Fibroblast of peridontal ligament (primary cell): ENCODE measurements at regions not wholly inside any gene's neighbourhood (a gene's known extent, or its start where the extent isn't known, plus 50 kb on each side); places are given as distances from the start of the nearest gene placed in this dataset.
A peak's percentile ranks its signal among the peaks of the same experiment; 100 is the strongest.
"Not testable (repeated sequence)": the region's sequence is repeated elsewhere in the genome, so short reads cannot be mapped to it uniquely, and the experiment has no call there.

Experiments used
- DNase-seq: peaks from one replicate; pipeline ENCODE4 v3.0.0-alpha.2; 2010; ENCODE audit errors: extremely low read depth

GRCh38 chr1:14259191-14259757, 339.2 kb upstream of the KAZN start:
- no peak for DNase-seq

DNA sequence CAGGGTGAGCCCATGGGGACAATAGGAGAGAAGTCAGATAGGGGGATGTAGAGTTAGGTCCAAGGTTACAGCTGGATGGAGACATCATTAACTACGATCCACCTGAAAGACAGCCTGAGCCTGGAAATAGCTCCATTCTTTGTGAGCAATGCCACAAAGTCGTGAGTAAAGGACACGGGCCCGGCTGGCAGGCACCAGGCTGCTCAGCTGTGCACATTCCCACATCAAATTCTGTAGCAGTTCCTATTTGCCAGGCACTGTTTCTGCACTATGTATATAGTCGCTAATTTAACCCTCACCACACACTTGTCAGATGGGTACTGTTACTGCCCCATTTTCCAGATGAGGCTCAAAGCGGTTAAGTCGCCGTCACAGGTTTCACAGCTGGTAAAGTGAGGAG, 338.0 kb upstream of the KAZN start:
- DNase-seq: no peak

- no peak for DNase-seq
Measured at GRCh38 chr1:14261395-14261794, 337.1 kb upstream of the KAZN start.

DNA sequence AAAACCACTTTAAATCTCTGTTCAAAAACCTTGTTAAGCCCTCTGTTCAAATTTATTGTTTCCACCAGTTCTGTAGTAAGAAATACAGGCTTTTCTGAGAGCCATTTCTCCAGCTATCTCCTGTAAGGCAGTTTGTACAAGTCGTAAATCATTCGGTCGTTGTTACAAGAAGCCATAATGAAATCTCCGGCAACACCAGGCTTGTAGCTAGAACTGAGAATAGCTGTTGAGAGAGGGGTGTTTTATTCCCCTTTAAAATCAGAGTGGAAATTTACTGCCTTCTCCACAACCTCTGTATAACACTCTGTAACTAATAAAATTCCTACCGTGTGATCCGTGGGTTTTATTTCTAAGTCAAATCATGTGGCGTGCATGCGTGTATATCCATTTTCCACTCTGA, 335.8 kb upstream of the KAZN start:
- DNase-seq: no peak

DNA sequence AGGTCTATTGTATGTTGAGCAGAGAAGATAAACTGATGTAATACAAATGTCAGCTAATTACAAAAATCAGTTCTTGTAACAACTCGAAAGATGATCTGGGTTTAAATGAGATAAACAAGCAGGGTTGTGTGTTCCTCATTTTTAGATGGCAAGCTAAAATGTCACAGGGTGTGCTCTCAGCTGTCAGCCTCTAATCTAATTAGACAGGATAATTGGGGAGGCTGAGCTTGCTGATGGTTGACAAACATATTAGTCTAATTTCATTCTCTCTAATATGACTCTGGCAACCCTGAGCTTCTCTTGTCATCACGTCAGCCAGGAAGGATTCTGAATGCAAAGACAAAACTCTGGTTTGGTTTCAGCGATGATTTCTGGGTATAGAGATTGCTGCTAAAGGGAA, 335.3 kb upstream of the KAZN start:
- DNase-seq: no peak

- no peak for DNase-seq
Measured at GRCh38 chr1:14263671-14264070, 334.8 kb upstream of the KAZN start.

DNA sequence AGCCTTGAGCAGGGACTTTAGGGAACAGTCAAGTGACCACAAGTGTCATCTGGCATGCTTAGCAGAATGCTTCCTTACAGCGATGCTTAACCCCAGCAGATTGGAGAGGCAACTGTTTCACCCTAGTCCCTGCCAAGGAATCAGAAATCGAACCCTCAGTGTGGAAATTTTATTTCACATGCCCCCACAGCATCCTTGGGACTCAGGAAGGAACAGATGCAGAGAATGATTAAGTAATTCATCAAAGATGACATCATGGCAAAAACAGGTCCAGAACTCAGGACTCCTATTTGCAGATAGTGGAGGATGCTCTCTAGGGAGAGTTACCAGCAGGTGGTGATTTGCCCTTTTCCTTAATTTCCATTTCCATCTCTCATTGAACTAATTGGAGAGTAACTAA, 333.0 kb upstream of the KAZN start:
- DNase-seq: no peak

DNA sequence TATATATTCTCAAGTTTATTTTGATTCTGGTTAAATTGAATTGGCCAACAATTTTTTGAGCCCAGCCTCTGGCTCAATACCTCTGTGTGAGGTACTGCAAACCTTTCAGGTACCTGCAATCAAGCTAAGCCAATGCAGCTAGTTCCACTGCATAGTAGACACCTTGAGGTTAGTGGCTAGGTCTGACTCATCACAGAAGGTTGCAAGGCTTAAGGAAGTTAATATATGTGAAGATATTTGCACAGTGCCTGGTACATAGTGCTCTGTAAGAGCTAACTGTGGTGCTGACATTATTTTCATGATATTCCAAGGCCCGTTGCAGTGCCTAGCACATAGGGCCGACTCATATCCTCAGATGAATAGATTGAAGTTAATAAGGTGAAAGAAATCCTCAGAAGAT, 330.5 kb upstream of the KAZN start:
- DNase-seq: no peak

- no peak for DNase-seq
Measured at GRCh38 chr1:14270821-14271220, 327.7 kb upstream of the KAZN start.

DNA sequence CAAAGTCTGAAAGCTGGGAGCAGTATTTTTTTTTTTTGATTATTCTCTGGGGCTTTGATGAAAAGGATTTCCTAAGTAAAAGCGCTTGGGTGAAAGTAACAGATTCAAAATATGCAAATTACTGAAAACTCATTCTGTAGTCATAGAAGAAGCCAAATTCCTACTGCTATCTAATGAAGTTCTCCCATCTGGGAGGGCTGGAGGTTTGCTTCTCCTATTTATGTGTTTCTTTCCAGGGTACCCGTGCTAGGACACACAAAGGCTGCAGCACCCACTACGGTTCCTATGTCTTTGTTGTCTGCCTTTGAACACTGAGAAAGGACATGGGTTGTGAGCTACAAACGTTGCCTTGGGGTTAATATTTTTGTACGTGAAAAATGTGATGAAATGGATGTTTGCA, 324.7 kb upstream of the KAZN start:
- no peak for DNase-seq

- not testable (repeated sequence) for DNase-seq
Measured at GRCh38 chr1:14279891-14280290, 318.6 kb upstream of the KAZN start.

DNA sequence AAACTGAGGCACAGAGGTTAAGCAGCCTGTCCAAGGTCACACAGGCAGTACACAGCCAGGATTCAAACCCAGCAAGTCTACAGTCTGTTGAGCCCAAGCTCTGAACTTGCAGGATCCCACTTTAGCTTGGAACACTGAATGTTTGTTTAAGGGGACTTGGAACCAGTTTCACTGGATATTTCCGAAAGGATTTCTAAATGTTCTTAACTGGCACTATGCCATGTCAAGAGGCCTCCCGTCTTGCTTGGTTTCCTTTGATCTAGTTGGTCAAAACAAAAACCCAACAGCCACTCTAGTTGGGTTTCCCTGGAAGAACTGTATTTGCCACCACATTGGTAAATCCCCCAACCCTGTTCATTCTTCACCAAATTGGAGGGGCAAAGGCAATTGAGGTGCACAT, 317.6 kb upstream of the KAZN start:
- no peak for DNase-seq

DNA sequence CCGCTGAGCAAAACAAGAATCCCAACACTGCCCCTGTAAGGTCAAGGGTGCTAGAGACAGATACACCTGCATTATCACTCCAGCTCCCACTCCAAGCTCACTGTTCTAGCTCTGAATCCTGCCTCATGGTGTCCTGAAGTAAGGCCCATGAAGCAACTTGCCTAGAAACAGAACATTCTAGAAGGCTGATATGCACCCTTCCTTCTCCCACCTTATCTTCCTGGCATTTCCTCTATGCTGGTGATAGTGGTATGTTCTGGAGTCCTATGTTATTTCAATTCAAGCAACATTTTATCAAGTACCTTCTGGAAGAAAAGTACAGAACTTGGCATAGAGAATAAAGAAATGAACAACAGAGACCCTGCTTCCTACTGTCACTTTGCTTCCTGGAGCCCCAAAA, 317.1 kb upstream of the KAZN start:
- DNase-seq: no peak

DNA sequence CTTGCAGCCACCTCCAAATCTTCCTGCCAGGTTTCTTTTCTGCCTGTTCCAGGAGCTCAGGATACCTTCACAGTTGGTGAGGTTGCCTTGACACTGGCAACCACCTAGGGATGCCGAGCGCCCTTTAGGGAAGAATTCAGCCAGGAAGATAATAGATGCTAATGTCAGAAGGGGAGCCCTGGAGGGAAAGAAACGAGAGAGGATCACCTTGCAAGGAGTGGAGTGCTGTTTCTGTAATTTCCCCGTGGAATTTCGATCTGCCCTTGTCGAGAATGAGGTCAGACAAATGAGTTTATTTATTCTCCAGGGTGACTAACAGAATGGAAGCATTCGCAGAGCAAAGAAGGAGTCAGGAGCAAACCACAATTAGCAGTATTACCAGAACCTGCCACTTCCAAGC, 315.8 kb upstream of the KAZN start:
- DNase-seq: peak; percentile 9

GRCh38 chr1:14285238-14285637, 313.2 kb upstream of the KAZN start:
- DNase-seq: no peak

- DNase-seq: not testable (repeated sequence)
Measured at GRCh38 chr1:14291182-14291581, 307.3 kb upstream of the KAZN start.

GRCh38 chr1:14292520-14292919, 306.0 kb upstream of the KAZN start:
- DNase-seq: no peak

- DNase-seq: no peak
Measured at GRCh38 chr1:14294006-14294405, 304.5 kb upstream of the KAZN start.

DNA sequence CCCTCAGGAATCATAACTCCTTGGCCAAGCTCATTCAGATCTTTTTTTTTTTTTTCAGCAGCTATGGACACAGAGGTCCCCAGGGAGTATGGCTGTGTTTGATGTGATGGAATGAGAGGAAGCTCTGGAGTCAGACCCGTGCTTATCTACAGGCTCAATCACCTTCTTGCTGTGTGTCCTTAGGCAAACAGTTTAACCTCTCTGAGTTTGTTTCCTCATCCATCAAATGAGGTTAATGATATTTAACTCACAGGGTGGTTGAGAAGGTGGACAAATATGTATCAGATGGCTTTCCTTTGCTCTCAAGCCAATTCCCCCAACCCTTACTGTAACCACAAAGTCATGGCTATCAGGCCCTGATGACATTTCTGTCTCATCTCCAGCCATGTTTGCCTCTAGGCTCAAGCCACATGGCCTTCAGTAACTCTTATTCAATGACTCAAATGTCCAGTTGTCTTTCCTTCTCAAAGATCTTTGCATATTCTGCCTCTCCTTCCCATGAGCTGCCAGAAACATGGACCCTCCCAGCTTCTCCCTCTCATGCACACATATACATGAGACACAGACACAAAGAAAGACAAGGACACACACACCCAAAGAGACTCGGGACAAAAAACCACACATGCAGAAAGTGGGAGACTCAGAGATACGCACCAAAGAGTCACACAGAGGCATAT, 303.5 kb upstream of the KAZN start:
- no peak for DNase-seq

DNA sequence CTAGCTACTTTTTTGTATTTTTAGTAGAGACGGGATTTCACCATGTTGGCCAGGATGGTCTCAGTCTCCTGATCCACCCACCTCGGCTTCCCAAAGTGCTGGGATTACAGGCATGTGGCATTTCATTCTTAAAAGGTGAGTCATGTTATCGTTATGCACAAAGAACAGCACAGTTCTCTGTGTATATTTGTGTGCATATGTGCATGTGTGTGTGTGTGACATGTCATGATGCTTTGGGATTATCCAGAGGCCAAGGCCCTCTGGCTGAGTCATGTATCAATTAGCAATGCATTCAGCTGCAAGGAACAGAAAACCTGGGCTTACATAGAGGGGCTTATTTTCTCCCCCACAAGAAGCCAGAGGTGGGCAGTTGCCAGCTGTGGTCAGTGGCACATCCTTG, 301.7 kb upstream of the KAZN start:
- DNase-seq: peak; percentile 15

- DNase-seq: no peak
Measured at GRCh38 chr1:14297356-14297755, 301.1 kb upstream of the KAZN start.

- no peak for DNase-seq
Measured at GRCh38 chr1:14298806-14299205, 299.7 kb upstream of the KAZN start.

DNA sequence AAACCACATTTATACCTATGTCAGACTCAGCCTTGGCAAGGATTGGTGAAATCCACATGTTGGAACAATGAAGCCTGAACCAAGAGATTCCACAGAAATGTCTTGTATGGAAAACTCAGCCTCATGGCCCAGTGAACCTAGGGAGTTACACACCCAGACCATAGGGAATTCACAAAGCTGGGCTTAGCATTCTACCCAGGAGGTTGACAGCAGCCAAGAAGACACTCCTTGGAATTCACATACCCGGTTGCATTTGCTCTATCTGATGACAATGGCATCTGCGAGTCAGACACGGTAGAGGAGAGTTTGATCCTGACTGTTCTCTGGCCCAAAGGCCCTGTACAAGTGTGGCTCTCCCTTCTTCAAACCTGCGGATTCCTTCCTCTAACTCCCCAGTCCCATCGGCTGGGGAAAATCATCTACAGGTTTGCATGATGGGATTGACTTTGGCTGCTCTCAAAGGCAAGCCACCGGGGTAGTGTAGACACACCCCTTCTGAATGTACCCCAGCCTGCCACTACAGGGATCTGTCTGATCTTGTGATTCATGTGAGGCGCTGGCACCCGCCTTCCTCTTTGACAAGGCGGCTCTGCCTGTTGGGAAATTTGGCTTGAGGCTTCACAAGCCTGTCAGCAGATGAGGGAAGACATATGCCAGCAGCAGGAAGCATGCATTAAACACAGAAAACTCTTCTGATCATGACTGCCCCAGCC, 297.3 kb upstream of the KAZN start:
- no peak for DNase-seq

- DNase-seq: no peak
Measured at GRCh38 chr1:14301704-14302024, 296.8 kb upstream of the KAZN start.
